Activated CD4-positive, CD25-positive, alpha-beta regulatory T cell treated with anti-CD3 and anti-CD28 coated beads, Interleukin-2, amount 50 U/mL, for 16 hours (primary cell): ENCODE measurements at regions not wholly inside any gene's neighbourhood (a gene's known extent, or its start where the extent isn't known, plus 50 kb on each side); places are given as distances from the start of the nearest gene placed in this dataset.

Experiments
- DNase-seq: peaks from one replicate; pipeline ENCODE4 v3.0.0-alpha.2; 2020; ENCODE audit warnings: low read depth, low spot score

DNA sequence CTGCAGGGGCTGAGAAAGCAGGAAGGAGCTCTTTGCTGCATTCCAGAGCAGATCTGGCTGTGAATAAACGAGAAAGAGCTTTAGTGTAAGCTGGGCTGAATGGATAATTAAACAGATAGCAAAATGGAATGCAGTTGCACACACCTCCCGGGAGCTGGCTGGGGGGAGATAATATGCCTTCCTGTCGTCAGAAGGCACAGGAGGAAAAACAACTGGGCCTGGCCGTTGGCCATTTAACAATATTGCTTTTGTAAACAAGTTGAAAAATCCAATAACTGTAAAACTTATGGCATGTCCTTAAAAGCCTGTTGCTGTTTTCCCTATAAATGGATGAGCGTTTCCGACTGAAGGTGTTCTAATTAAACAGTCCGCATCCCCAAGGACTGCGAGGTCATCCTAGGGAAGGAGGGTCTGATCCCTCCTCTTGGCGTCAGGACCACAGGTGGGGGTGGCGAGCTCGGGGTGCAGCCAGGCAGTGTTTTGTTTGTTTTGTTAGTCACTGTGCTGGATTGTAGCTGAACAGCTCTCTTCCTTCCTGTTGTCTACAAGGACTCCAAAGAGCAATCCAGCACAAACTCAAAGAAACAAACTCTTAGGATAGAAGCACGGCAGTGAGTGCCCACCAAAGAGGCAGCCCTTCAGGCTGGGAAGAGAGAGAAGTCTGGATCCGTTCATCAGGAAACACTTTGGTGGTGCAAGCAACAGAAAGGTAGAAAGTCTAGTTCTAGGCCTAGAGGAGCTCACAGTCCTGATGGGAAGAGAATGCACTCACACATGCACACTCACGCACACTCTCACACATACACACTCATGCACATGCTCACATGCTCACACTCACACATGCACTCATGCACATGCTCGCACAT, 133.4 kb upstream of the SMAD3 start:
- no peak for DNase-seq

DNA sequence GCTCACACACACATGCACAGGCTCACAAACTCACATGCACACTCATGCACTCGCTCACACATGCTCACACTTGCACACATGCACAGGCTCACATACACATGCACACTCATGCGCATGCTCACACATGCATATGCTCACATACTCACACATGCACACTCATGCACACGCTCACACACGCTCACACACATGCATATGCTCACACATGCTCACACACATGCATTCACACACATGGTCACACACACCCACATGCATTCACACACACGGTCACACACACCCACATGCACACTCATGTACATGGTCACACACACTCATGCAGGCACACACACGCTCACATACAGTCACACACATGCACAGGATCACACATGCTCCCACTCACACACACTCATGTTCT, 132.8 kb upstream of the SMAD3 start:
- no peak for DNase-seq

DNA sequence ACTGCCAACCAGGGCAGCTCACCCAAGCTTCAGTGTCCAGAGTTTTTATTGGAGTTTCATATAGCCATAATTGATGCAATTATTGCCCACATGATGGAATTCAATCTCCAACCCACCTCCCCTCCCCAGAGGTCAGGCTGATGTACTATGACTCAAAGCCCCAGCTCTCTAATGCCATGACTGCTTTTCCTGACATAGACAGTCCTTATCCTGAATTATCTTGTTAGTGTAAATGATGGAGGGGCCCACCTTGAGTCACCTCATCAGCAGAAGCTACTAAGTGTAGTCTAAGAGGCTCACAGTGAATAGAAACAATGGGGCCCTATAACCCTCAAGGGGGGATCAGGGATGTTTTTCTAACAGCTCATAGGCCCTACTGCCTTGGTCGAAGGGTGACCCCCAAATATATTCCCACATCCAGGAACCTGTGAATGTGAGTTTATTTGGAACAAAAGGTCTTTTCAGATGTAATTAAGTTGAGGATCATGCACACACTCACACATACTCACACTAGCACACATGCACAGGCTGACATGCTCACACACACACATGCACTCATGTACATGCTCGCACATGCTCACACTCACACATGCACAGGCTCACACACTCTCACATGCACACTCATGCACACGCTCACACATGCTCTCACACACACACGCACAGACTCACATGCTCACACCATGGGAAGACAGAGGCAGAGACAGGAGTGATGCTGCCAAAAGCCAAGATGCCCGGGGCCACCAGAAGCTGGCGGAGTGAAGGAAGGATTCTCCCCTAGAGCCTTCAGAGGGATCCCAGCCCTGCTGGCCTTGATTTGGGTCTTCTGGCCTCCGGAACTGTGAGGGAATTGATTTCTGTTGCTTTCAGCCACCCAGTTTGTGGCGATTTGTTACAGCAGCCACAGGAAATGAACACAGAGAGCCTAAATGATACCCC, 131.2 kb upstream of the SMAD3 start:
- DNase-seq: no peak

DNA sequence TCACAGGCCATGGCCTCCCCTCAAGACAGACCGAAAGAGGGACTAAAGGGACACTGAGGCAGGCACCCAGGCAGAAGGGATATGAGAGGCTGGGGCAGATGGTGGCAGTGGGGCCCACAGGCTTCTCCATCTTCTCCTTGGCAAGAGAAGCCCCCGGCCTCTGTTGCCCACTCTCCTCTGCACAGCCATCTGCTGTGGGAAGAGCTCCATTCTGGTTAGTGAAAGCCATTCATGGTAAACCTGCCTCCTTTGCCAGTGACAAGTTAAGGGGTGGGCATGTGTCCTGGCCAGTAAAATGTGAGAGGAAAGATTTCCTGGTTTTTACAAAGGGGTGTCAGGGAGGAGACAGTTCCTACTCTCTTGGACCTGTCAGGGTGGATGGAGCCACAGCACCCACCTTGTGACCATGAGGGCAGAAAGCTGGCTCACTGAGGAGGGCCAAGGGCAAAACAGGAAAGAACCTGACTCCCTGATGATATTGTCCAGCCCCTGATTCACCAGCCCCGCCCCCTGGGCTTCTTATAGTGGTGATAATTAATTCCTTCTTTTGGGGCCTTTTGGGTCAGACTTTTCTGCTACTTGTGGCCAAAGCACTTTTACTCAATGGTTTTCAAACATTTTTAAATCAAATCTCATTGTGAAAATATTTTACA, 130.4 kb upstream of the SMAD3 start:
- DNase-seq: no peak

DNA sequence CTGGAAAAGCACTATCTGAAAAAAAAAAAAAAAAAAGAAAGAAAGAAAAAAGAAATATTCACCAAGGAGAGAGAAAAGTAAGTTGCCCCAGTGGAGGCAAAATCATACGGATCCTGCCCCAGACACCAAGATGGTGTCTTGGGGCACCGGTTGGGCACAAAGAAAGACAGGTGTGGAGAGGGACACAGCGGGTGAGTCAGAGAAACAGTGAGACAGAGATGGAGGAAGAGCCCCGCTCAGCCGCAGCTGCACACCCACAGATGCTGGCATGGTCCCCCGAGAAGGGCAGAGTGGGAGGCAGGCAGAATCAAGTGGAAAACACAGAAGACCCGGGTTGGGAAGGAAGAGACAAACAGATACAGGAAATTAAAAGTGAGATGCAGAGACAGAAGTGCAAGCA, 129.7 kb upstream of the SMAD3 start:
- no peak for DNase-seq

DNA sequence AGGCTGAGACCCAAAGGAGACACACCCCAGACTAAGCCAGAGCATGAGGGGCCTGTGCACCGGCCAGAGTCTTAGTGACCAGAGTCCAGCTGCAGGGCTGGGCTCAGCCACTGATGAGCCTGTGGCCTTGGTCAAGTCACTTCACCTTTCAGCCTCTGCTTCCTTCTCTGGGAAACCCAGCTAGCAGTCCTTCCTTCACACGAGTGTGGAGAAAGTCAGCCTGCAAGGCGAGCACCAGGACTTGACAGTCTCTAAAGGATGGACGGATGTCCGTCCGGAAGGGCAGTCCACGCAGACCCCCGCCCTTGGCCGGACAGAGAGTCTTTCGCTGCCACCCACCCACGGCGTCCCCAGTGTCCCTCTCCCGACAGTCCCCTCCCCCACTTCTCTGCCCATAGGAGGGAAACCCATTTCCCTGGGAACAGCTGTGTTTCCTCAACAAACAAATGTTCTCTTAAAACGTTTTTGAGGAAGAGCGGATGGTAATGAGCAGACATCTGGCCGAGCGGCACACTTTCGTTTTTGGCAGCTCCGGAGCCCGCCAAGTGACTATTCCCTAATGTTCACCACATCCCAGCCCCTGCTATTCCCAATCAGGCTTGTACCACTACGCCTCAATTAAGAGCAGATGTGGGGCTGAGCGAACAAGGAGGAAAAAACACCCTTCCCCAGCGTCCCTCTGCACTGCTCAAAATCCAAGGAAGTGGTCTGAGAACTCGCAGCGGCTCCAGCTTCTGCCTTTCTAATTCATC, 129.1 kb upstream of the SMAD3 start:
- no peak for DNase-seq

DNA sequence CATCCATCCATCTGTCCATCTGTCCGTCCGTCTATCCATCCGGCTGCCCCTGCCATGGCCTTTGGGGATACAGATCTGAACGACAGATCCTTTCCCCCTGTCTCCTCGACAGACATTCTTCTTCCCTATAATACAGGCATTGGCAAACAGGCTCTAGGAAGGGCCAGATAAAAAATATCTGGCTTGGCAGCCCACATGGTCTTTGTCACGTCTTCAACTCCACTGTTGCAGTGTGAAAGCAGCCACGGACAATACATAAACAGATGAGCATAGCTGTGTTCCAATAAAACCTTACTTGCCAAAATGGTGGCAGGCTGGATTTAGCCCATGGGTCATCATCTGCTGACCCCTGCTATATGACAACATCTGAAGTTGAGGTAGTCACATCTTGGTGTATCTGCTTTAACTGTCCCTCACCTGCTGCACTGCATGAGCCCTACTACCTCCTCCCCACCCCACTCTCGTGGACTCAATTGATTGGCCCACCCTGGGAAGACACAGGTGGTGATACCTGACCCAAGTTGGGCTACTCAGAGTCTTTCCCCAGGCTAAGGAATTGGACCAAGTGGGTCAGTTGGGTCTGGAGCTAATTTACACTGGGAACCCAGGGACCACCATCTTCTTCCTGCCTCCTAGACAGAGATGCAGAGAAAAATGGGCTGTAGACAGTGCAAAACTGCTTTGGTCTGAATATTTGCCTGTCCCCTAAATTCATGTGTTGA, 128.4 kb upstream of the SMAD3 start:
- no peak for DNase-seq

DNA sequence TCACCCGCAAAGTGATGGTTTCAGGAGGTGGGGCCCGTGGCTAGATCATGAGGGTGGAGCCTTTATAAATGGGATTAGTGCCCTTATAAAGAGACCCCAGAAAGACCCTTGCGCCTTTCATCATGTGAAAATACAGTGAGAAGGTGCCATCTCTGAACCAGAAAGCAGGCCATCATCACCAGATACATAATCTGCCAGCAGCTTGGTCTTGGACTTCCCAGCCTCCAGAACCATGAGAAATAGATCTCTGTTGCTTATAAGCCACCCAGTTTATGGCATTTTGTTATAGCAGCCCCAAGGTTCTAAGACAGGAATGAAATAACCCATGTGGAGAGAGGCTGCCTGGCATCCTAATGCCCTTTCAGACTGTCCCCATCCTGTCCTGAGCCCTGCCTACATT, 127.8 kb upstream of the SMAD3 start:
- DNase-seq: no peak

DNA sequence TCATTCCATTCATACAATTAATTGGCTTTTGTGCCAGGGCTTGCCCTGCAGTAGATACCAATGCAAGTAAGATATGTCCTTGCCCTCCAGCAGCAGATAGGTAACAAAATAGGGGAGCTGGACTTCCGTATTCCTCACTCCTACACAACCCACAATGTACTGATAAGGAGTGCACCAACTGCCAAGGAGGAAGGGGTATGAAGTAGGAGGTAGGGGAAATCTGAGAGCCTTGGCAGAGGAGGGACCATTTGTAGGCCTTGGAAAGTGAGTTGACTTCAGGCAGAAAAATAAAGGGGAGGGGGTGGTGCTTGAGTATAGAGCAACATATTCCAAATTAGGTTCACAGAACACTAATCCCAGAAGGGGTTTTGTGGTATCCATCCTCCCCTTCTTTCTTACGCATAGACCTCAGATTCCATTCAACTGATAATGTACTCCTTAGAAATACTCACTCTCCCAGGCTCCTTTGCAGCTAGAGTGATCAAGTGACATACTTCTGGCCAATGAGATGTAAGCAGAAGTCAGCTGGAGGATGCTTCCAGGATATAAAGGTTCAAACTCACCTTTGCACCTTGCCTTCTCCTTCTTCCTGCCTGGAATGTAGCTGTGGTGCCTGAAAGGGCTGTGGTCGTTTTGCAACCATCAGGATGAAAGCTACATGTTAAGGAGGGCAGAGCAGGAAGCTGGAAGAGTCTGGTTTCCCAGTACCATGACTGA, 127.1 kb upstream of the SMAD3 start:
- no peak for DNase-seq

DNA sequence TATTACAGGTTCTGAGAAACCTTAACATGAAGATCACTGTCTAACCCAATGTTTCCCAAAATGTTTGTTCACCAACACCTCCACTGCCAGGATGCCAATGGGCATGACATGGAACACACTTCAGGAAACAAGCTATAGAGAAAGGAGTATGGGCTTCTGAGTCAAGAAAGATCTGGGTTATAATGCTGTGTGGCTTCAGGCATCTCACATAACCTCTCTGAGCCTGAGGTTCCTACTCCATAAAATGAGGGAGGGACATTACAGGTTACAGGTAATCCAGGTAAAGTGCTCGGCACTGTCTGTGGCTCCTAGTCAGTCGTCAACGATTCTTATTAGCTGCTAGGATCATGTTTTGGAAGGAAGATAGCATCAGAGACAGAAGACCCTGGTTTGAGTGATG, 126.4 kb upstream of the SMAD3 start:
- DNase-seq: no peak

DNA sequence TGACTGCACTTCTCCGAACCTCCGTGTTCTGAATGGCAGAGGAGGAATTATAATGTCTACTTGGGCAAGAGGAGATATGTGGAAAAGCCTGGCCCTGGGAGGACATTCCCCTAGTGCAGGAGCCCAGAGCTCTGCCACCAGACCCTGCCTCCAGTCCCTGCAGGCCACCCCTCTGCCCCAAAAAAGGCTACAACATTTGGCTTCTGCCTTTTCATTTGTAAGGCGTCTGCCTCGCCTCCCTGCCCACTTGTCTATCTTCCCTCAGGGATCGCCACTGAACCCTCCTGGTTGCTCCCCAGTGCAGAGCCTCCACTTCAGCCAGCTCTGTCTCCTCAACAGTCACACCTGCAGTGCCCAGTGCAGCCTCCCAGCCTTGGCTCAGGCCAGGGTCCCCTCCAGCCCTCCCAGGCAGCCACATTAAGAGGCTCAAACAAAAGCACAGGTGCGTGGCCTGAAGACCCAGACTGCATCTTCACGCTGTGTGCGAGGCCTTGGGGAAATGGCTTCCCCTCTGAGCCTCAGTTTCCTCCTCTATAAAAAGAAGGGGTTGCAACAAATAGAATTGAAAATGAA, 125.9 kb upstream of the SMAD3 start:
- DNase-seq: no peak

DNA sequence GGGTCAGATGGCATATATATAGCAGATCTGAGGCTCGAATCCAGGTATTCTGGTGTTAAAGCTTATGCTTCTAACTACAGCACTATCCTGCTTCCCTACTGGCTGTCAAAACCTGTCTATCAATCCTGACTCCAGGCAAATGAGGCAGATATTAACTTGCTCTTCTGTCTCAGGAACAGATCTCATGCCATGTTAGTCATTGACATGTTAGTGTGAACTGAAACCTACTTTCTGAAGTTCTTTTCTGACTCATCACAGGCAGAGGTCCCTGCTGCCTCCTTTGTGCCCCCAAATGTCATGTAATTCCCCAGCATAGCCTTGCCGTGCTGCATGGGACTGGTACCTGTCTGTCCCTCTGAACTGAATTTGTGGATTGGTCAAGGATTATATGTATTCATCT, 125.0 kb upstream of the SMAD3 start:
- DNase-seq: no peak

DNA sequence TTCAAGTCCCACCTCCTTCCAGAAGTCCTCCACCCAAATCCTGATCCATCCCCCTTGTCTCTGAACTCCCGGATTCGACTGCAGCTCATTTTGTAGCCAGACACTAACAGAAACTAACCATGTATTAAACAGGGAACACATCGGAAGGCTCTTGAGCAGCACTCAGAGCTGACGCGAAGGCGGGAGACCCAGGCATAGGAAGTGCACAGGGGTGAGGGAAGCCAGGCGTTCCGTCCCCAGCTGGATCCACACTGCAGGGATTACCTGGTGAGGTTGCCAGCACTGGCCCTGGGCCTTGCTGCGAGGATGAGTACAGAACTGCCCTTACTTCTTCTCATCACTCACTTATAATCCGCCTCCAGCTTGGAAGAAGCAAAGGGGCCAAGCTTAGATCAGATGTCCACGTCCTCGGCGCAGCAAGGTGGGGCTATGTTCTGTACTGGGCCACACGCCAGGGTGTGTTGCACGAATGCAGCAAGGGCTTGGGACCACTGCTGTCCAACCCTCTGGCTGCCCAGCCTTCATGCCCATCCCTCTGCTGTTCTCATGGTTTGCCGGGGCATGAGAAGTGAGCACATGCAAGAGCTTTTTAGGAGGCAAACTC, 124.2 kb upstream of the SMAD3 start:
- no peak for DNase-seq

DNA sequence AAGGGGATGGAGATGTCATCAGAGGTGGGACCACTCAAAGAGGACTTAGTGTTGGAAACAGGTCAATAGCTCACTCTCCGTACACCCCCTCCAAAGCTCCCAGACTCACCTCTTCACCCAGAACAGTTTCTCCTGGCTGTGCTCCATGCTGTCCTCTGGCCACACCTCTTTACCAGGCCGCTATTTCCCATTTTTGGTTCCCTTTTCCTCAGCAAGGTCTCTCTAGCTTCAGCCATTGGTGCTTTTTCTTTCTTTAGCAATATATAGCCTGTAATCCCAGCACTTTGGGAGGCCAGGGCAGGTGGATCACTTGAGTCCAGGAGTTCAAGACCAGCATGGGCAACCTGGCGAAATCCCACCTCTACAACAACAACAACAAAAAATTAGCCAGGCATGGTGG, 123.6 kb upstream of the SMAD3 start:
- no peak for DNase-seq

DNA sequence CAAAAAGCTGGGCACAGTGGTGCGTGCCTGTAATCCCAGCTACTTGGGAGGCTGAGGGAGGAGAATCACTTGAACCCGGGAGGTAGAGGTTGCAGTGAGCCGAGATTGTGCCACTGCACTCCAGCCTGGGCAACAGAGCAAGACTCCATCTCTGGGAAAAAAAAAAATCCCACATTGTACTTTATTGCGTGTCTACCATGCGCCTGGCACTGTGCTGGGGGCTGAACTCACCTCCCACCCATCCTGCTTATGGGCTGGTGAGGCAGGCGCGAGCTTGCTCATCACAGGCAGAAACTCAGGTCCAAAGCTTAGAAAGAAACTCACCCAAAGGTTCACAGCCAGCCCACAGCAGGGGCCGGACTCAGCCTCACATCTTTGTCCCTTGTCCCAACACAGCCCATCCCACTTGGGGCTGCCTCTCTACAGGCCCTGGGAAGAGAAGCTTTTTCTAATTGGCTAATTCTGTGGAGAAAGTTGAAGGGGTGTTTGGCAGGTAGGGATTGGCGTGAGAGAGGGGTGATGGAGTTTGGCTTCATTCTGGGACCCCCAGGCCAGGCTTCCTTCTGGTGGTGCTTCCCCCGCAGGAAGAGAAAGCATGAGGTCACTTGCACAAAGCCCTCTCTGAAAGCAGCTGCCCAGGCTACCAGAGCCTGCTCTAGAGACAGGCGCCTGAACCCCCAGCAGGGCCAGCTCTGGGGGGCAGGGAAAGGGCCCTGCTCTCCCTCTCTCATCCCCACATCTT, 122.6 kb upstream of the SMAD3 start:
- DNase-seq: no peak

DNA sequence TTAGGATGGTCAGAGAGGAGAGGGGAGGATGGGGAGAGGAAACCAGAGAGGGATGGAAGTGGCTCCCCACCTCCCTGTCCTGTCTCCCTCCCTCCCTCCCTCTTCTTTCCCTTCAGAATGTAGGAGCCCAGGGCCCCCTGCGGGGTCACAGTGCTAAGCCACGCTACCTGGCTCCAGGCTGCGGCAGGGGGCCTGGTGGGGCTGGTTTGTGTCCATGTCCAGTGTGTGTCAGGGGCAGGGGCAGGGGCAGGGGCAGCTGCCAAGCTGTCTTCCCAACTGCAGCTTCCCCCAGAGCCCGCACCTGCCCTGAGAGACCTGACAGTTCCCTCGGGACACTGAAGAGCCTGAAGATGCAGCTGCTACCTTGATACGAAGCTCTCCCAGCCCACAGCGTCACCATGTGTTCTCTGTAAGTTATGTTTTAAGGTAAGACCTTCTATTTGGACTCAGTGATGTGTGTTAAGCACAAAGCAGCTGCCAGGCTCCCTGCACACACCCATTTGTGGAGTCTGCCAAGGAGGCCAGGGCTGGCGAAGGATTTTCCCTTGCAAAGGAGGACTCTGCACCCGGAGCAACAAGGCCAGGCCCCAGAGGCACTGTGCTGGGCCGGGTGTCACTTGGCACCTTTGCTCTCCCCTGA, 121.8 kb upstream of the SMAD3 start:
- DNase-seq: no peak

DNA sequence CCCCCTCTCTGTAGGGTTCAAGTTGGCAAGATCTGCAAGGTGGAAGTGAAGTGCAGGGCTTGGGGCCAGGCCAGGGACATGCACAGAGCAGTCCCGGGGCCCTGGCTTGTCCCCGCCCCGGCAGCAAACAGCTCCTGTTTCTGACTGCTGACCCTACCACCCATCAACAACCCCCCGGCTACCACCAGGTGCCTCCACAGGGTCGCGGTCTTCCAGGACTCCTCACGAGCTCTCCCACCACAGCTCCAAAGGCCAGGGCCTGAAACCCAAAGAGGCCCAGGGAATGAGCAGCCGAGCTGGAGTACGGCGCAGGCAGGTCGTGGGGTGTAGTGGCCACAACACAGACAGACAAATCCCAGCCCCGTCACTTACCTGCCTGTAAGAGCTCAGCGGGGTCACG, 121.3 kb upstream of the SMAD3 start:
- DNase-seq: no peak

DNA sequence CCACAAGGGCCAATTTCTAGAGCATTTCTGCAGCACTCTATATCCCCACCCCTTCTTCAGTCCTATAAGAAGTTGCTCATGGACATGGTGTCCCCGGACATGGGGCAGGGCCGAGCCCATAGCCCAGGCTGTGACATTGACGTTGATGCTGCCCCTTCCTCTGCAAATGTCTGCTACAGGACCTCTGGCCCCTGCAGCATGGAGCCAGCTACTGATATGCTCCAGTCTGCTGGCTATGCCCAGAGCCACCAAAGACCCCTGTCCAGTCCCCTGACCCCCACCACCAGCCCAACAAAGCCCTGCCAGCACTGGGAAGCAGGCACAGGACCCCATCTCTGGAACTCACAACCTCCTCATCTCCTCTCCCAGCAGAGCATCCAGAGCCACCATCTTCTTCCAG, 120.1 kb upstream of the SMAD3 start:
- DNase-seq: no peak
